GM10266 (cell line): ENCODE measurements at regions not wholly inside any gene's neighbourhood (a gene's known extent, or its start where the extent isn't known, plus 50 kb on each side); places are given as distances from the start of the nearest gene placed in this dataset.

Experiments used
- DNase-seq: peaks from one replicate; pipeline ENCODE4 v3.0.0; 2012; ENCODE audit errors: extremely low spot score
- CTCF ChIP-seq: IDR thresholded peaks from 2 replicates; pipeline ENCODE4 v1.5.1; 2012; ENCODE audit warnings: mild to moderate bottlenecking, low read depth; ENCODE audit not compliant: control insufficient read depth, insufficient read depth; ENCODE audit errors: missing control alignments

GRCh38 chrX:19280636-19281035 lies 63.1 kb upstream of the PDHA1 start:
- no peak for DNase-seq
- TF ChIP-seq CTCF: no peak

GRCh38 chrX:19281256-19281655 lies 62.5 kb upstream of the PDHA1 start:
- DNase-seq: no peak
- TF ChIP-seq CTCF: no peak

GRCh38 chrX:19283597-19284339 lies 60.0 kb upstream of the PDHA1 start:
- no peak for DNase-seq
- no peak for TF ChIP-seq CTCF

GRCh38 chrX:19285857-19286256 lies 57.9 kb upstream of the PDHA1 start:
- TF ChIP-seq CTCF: no peak
- DNase-seq: no peak

GRCh38 chrX:19291086-19291485 lies 52.6 kb upstream of the PDHA1 start:
- TF ChIP-seq CTCF: no peak
- no peak for DNase-seq

- DNase-seq: no peak
- no peak for TF ChIP-seq CTCF
Measured at GRCh38 chrX:19293606-19294325, 50.0 kb upstream of the PDHA1 start.
